Stimulated activated CD4-positive, alpha-beta T cell treated with anti-CD3 and anti-CD28 coated beads, Interleukin-4, amount 100 ng/mL, for 1 hour (primary cell): ENCODE measurements at regions not wholly inside any gene's neighbourhood (a gene's known extent, or its start where the extent isn't known, plus 50 kb on each side); places are given as distances from the start of the nearest gene placed in this dataset.

Source experiments
- DNase-seq: peaks from one replicate; pipeline ENCODE4 v3.0.0-alpha.2; 2020

- DNase-seq: no peak
These were observed 52.9 kb upstream of the RNU6-1 start for GRCh38 chr15:67892559-67893377.

GRCh38 chr15:67895237-67895636 is 55.4 kb upstream of the RNU6-1 start:
- DNase-seq: no peak

DNA sequence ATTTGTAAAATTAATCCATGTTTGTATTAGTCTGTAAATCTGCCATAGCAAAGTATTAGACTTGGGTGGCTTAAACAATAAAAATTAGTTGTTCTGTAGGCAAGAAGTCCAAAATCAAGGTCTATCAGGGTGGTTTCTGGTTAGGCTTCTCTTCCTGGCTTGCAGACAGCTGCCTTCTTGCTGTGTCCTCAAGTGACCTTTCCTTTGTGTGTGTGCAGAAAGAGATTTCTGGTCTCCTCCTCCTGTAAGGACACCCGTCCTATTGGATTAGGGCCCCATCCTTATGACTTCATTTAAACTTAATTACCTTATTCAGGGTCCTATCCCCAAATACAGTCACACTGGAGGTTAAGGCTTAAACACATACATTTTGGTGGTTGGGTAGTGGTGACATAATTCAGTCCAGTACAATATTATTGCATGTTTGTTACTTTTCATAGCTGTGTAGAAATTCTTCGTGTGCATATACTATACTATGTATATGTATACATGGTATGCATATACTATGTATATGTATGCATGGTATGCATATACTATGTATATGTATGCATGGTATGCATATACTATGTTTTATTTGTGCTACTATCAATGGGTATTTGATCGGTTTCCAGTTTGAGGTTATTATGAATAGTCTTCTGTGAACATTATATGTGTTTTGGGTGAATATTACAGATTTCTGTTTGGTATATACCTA is 57.9 kb upstream of the RNU6-1 start:
- DNase-seq: no peak

GRCh38 chr15:67899596-67900283 is 59.9 kb upstream of the RNU6-1 start:
- no peak for DNase-seq

GRCh38 chr15:67900621-67901147 is 60.8 kb upstream of the RNU6-1 start:
- DNase-seq: no peak

GRCh38 chr15:67901922-67902321 is 62.1 kb upstream of the RNU6-1 start:
- no peak for DNase-seq

DNA sequence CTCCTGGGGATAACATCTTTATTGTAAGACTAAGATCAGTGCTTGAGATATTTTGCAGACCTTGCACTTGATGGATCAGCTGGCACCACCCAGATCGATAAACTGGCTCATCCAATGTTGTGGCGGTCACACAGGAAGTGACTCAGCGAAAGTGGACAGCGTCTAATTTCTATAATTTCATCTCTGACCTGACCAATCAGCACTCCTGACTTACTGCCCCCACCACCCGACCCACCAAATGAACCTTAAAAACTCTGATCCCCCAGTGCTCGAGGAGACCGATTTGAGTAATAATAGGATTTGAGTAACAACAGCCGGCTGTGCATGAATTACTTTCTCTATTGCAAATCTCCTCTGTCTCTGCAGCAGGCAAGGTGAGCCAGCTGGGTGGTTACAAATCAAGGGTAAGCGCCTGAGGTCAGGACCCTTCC is 62.7 kb upstream of the RNU6-1 start:
- no peak for DNase-seq

GRCh38 chr15:67903708-67904107 is 63.9 kb upstream of the RNU6-1 start:
- no peak for DNase-seq

DNA sequence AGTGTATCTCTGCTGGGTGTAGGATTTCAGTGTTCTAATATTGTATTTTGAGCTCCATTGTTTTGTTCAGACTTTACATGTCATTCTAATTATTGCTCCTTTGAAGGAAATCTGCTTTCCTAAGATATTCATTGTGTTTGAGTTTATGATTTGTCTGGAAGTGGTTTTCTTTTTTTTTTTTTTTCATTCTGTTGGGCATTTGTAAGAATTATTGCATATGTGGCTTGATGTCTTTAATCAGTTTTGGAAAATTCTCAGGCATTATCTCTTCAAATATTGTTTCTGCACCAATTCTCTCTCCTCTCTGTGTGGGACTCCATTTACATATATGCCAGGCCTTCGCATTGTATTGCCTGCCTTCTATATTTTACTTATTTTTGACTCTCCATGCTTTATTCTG is 65.8 kb upstream of the RNU6-1 start:
- DNase-seq: no peak

GRCh38 chr15:67906382-67906781 is 66.5 kb upstream of the RNU6-1 start:
- no peak for DNase-seq

DNA sequence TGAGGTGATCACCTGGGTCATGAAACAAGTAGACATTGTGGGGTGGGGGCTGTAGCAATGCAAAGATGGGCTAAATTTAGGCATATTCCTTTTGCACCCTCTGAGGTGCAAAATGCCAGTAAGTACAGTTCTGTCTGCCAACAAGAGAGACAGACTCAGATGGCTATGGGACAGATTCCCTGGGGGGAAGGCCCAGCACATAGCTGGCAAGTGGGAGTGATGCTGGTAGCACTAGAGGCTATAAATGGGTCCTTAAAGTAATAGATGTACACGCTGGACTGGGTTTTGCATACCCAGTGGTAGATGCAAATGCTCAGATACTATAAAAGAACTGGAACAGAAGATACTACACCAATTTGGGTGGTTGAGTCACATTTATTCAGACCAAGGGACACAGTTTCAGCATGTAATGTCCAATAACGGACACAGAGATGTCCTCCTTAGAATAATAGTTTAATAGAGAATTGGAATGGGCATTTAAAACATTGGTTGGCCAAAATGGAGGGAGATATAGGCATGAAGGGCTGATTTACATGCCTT is 67.4 kb upstream of the RNU6-1 start:
- no peak for DNase-seq

GRCh38 chr15:67908756-67909155 is 68.9 kb upstream of the RNU6-1 start:
- DNase-seq: no peak

- DNase-seq: no peak
These were observed 71.9 kb upstream of the RNU6-1 start for GRCh38 chr15:67911727-67912126.

DNA sequence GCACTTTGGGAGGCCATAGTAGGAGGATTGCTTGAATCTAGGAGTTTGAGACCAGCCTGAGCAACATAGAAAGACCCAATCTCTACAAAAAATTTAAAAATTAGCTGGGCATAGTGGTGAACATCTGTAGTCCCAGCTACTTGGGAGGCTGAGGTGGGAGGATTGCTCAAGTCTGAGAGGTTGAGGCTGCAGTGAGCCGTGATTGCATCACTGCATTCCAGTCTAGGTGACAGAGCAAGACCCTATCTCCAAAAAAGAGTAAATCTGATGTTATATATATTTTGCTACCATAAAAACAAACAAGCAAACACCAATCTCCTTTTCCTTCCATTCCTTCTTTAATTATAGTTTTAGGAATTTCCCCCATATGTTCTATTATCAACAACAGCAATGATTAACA is 74.2 kb upstream of the RNU6-1 start:
- no peak for DNase-seq

DNA sequence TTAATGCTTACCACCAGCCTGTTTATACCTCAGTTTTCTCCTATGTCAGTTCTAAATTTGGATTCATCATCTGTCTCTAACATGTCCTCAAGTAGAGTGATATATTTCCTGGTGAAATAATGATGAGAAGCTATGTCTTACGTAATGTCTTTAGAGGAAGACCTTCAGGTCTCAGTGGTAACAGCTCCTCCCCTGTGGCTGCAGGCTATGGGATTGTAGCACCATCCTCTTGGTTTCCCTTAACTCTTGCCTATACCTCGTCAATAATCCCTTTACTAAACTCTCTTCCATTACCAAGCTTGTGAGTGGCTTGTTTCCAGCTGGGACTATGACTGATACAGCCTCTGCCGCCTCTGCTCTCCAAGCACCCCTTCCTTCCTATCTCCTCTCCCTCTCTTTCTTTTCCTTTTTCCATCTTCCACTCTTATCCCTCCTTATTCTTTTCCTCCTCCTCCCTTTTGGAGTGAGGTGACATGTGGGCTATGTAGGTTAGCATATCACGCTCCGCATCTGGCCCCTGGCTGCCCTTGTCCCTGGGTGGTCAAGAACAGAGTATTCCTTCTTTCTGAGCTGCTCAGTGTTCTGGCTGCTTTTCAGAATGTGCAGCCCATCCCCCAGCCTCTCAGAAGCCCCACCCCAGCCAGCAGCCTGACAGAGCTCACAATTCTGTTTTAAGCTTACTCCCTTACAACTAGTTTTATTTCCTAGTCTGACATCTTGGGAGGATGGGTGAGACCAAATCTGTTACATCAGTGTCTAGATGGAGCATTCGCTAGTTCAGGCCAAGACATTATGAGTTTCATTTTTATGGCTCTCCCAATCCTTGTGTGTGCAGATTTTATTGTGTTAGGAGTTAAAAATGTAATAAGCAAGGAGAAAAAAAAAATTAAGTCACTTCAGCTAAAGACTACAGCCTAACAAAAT is 75.0 kb upstream of the RNU6-1 start:
- no peak for DNase-seq

DNA sequence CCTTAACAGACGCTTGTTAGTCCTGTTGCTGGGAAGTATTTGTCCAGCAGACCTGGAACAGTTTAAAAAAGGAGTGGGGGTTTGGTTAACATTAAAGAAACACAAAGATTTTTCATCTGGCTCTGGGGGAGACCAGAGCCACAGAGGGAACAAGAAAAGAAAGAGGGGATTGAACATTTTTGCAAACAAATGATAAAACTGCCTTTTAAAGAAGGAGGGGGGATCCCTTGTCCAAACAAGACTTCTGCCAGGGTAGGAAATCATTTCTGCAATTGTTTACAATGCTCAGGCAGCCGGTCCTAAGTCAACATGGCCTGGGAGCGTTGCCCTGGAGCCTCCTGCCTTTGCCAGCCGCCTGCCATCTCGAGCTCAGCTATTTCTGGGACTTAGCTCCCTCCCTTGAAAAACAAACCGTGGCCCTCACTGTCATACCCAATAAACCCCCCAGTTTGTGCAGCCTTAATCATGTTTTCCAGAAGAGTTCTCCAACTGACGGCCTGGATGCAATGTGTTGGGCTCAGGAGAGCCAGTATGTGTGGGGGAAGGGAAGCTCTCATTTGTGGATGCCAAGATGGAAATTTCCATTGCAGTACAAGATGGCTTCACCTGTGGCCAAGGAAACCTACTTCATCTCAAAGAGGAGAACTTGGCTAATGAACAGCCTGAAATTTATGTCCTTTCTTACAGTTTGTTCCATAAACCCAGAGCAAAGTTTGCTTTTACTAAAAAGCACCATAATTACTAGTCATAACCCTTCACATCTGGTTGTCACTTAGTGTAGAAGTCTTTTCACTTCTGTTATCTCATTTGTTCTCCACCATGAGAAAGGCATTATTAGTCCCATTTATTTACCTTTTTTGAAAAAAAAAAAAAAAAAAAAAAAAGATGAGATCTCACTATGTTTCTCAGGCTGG is 75.9 kb upstream of the RNU6-1 start:
- DNase-seq: no peak

DNA sequence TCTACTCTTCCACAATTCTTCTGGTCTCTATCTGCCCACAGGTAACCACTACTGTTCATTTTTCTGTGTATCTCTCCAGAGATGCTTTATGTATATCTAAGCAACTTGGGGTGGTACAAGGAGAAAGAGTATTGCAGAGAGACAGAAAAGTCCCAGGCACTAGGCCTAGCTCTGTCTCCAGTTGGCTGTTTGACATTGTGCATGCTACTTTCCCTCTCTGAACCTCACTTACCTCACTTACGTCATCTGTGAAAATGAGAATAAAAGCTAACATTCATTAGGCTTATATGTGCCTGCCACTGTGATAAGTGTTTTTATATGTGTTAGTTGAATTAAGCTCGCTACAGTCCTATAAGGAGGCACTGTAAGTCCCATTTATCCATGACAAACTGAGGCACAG is 76.7 kb upstream of the RNU6-1 start:
- DNase-seq: no peak

DNA sequence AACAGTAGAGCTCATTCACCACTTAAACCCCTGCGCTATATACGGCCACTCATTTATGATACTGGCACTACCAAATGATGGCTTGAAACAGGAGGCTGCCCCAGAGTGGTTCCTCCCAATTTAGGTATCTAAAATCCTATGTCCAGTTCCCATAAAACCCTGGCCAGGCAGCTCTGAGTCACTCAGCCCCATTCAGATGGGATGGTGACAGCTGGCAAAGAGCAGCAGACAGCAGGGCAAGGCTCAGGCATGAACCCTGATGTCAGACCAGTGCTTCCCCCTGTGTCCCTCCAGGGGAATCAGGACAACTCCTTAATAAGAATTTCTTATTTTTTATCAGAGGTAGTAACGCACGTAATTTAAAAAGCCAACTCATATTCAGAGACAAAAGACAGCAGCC is 77.2 kb upstream of the RNU6-1 start:
- no peak for DNase-seq

DNA sequence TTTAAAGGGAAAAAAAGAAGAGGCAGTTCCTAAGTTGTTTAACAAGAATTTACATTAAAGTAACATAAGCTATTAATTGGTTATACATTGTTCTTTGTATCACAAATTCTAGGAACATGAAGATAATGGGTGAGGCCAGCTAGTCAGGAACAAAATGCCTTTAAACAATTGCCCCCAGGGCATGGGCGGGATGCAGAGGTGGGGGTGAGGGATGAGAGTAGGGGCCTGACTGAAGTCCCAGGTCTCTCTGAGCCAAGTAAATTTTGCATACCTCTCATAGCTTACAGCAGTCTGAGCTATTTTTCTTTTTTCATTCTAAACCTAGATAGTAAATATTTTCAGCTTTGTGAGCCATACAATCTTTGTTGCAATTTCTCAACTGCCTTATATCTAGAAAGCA is 77.8 kb upstream of the RNU6-1 start:
- no peak for DNase-seq

- no peak for DNase-seq
These were observed 78.5 kb upstream of the RNU6-1 start for GRCh38 chr15:67918205-67918861.
